ENCODE measurements at regions not wholly inside any gene's neighbourhood (a gene's known extent, or its start where the extent isn't known, plus 50 kb on each side); places are given as distances from the start of the nearest gene placed in this dataset.

DNA sequence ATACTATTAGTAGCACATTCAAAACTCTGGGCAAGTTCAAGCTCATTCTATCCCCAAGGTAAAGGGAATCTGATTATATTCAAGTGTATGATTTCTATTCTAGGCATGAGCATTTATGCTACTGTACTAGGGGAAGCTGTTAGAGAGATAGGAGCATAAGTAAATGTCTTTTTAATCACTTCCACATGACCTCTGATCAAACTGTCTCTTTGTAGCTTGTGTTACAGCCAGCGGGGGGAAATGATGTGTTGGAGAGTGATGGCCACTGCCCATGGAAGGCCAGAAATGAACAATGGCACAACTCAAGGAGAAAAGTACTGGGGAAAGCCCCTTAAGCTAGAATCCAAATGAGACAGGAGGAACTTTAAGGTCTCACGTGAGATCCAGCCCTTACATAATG, 894.9 kb upstream of the CDH2 start:
- DNase-seq (ENCODE audit: low spot score), result no peak

DNA sequence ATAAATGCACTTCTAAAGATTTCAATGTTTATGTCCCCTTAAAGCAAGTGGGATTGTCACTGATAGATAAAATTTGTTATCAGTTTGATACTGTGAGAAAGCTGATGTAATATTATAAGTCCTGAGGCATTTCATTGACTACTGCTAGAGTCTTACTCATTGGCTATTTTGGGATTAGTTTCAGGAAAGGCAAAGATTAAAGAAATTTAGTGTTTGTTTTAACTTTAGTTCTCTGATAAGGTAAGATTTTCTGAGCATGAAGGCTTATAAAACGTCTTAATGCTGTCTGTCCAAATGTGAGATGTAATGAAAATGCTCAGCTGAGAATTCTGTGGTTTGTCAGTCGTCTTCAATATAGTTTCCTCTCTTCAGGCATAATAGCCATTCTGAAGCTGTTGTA, 886.4 kb upstream of the CDH2 start:
- no peak for DNase-seq (ENCODE audit: low spot score)

DNA sequence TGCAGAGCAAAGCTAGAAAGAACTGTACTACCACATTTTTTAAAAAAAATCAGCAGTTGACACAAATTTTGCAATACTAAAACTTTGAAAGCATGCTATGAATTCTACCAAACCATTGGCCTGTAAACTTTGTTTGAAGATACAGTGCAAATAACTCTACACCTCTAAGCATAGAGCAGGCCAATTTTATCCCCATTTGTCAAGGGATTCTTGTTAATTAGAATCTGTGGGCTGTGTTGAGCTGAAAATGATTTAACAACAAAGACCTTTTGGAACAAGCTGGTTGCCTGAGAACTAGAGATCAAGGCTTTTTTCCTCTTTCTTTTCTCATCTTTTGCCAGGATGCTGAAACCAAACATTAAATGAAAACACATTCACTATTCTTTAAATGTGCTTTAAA, 886.0 kb upstream of the CDH2 start:
- DNase-seq (ENCODE audit: low spot score), result no peak

DNA sequence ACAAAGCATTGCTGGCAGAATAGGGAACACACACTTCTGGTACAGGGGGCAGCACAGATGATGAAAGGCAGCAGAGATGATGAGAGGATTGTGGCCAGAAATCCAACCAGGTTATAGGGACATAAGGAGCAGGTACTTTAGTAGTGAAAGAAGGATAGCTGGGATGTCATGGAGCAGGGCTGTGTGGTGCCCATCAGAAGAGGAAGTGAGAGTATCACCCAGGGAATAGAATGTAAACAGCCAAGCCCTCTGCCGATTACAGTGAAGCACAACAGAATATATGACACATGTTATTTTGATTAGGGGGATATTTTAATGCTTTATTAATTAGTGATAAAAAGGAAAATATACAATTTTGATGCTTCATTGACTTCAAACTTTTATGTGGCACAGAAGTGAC, 883.4 kb upstream of the CDH2 start:
- DNase-seq (ENCODE audit: low spot score), result no peak

DNA sequence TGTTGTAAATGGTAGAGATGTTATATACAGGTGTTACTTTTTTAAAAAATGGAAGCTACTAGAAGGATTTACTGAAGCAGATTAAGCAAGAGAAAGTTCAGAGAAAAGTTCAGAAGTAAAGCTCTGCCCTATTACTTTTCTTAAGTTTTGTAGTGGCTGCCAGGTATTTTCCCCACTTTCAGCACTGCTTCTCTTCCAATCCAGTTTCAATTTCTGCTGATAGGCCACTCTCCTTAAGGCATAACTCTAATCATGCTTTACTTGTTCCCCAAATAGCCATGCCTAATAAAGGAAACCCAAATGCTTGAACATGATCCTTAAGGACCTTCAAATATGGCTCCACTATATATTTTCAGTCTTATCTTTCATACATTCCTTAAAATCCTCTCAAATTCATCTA, 880.8 kb upstream of the CDH2 start:
- DNase-seq (ENCODE audit: low spot score), result no peak

DNA sequence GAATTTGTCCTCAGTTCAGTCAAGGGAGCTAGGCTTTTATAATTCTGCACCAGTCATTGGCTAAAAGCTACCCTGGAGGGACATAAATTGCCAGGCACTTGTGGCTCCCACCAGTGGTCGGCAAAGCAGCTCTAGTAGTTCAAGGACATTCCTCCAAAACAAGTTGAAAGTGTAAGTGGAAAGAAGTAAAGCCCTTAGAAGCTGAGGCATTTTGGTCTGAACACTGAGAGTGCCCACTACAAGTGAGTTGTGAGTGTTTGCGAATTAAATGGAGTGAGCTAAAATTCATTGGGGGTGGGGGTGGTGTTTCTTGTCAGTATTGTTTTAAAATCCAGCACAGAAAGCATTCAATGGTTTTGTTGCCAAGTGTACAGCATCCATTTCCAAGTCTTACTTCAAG, 879.9 kb upstream of the CDH2 start:
- no peak for DNase-seq (ENCODE audit: low spot score)

DNA sequence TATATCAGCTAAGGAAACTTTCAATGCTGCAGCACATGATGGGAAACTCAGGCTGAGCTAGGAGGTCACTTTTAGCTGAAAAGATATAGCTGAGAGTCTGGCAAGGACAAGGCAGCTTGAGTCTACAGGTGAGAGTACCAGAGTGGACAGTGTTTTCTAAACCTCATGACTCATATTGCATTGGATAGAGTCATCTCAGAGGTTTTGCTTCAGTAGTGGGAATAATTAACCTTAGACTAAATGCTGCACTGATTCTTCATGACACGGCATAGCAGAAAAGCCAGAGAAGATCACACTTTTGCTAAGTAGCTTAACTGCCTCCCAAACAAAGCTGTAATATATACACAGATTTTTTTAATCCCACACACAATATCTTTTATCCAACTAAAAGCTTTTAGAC, 865.0 kb upstream of the CDH2 start:
- no peak for DNase-seq (ENCODE audit: low spot score)

DNA sequence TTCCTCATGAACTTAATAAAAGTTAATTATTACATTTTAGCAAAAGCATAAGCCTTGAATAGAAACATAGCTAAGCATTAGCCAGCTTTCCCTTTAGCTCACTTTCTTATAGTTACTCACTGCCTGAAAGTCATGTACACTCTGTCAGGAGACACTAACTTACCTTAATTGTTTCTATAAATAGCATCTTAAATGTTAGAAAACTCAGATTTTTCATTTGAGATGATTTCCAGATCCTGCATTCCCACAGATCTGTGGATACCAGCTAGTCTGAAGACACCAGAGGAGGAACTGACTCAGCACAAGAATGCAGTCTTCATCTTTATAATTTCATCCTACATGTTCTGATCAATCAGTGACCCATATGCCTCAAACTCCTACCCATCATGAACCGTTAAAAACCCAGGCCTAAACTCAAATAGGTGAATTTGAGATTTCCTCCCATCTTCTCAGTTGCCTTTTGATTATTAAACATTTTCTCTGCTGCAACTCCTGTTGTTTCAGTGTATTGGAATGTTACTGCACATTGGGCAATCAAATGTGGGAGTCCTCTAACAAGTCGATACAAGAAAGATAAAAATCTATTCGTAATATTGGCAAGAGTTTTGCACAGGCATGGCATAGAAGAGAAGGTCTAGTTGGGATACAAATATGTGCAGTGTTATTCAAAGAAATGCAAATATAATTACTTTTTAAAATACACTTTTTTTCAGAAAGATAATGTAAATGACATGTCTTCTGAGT, 857.4 kb upstream of the CDH2 start:
- DNase-seq (ENCODE audit: low spot score), result no peak

DNA sequence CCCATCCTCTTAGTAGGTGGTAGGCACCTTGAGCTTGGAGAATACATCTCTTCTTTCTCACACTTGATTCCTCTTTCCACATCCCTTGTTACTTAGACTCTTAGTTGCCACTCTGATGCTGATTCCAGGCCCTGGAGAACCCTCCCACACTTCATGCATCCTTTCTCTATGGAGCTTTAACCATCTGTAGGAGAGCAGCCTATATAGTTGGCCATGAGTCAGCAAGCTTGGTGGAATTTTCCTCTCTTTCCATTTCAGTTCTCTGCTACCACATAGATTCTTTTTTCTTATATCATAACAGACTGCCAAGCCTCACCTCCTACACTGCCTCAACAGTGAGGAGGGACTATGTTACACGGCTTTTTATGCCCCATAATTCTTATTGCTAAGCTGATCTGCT, 851.6 kb upstream of the CDH2 start:
- no peak for DNase-seq (ENCODE audit: low spot score)

DNA sequence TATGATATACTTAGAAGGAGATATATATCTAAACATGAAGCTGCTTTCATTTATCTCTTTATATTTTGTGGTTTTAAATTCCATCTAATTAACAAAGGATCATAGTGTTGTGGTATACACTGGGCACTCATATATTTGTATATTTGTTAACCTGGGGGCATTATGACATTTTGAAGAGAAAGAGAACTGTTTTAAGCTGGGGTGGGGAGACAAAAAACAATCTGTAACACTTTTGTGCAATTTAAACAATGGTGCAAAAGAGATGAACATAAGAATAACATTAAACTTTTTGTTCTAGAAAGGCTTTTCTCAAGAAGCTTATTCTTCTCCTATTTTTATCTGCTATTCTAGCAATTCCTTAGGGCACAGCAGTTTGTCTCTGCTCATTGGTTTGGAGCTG, 842.0 kb upstream of the CDH2 start:
- DNase-seq (ENCODE audit: low spot score), result no peak

DNA sequence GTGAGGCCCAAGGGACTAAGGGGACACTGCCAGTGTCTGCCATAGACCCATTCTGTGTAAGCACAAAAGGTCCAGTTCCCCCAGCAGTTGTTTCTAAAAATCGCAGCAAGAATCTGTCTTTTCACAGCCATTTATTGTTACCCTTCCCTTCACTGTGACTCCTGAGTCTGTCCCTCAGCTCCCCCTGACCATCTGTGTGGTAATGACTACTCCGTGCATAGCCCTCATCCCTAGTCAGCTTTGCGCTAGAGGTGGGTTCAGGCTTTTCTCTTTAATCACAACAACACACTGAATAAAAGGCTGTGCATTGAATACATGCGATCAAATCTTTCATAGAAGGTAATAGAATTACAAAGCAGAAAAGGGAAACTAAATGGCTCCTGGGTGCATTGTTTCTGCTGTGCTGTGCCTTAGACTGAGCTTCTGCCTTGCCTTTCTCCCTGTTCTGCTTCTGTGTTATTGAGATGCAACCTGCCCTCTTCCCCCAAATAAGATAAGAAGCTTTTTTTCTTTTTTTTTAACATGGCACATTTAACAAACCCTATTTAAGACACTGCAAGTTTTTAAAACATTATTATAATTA, 836.0 kb upstream of the CDH2 start:
- no peak for DNase-seq (ENCODE audit: low spot score)

DNA sequence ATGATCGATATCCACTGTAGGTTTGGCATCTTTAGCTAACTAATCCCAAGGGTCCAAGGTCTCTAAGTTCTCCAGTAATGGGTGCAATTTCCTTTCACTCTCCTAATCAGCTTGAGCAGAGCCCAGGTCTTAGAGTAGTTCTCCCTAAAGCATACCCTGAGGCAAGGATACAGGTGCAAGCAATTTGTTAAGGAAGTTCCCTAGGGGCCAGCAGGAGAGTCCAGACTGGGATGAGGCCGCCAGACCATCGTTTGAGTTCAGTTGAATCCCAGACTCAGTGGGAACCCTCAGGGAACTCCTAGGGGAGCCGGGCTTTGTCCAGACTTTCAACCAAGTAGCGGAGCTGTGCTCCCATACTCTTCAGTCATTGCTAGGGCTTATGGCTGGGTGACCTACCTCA, 835.4 kb upstream of the CDH2 start:
- DNase-seq (ENCODE audit: low spot score), result no peak

DNA sequence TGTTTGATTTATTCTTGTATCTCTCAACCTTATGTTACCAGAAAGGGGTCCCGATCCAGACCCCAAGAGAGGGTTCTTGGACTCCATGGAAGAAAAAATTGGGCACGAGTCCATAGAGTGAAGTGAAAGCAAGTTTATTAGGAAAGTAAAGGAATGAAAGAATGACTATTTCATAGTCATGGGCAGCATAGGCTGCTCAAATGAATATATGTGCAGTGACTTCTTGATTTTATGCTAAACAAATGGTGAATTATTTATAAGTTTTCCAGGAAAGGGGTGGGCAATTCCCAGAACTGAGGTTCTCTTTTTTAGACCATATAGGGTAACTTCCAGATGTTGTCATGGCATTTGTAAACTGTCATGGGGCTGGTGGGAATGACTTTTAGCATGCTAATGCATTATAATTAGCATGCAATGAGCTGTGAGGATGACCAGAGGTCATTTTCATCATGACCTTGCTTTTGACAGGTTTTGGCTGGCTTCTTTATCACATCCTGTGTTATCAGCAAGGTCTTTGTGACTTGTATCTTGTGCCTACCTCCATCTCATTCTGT, 832.4 kb upstream of the CDH2 start:
- DNase-seq (ENCODE audit: low spot score), result no peak

DNA sequence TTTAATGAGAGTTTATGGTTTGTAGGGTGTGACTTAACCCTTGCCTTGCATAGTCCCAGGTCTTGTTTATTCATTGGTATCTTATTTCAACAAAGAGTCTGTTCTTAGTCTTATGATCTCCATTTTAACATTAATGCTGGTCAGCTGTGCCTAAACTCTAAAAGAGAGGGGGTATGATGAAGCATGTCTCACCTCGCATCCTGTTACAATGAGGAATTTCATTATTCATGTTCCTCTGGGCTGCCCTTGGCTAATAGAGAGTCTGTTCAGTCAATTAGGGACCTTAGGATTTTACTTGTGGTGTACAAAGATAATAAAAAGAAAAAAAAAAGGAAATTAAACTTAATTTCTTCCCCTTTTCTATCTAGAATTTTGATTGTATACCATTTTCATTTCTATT, 831.9 kb upstream of the CDH2 start:
- no peak for DNase-seq (ENCODE audit: low spot score)

DNA sequence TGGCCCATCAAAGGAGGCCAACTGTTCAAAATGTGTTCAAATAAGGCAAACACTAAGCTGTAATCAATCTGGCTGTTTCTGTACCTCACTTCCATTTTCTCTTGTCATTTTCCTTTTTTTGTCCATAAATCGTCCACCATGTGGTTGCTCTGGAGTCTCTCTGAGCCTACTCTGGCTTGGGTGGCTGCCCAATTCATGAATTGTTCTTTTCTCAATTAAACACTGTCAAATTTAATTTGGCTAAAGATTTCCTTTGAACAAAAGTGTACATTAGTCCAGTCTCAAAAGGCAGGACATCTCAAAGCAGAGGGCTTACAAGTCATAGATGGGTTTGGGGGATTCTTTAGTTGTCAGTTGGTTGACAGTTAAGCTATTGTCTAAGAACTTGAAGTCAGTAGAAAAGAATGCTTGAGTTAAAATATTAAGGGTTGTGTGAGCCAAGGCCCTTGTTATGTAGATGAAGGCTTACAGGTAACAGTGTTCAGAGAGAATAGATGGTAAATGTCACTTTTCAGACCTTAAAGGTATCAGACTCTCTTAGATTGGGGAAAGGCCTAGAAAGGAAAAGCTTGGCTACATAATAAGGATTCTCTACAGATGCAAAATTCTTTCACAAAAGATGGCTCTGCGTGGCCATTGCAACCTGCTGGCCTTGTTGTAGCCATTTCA, 831.2 kb upstream of the CDH2 start:
- no peak for DNase-seq (ENCODE audit: low spot score)

DNA sequence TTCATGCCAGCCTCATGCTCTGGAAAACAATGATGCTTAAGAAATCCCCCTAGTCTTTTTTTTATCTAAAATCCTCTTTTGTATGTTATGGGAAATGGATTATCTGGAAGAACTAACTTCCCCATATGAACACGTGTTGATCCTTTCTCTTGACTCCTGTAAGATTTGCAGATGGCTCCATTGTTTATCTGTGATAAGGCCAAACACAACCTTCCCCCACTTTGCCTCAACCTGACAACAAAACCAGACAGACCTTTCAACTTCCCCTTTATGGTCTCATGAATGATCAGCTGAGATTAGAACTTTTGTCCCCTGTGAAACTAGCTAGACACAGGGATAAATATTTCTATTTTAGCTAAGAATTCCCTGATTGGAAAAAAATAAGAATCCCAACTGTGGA, 828.0 kb upstream of the CDH2 start:
- no peak for DNase-seq (ENCODE audit: low spot score)

DNA sequence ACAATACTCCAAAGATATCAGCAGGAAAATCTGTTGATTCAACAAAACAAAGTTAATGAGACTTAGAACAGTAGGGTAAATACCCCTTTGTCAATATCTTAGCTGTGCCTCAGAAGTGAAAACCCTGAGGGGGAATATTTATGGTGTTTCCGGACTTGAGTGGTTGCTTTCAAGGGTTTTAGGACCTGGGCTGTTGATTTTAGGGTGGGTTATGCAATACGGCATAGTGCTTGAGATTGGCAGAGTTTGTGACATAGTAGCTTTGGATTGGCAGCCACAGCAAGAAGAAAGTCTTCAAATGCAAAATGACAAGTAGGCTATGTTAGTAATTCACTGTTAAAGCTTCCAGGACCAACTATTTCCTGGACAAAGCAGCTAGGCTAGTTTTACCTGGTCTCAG, 826.3 kb upstream of the CDH2 start:
- DNase-seq (ENCODE audit: low spot score), result no peak

DNA sequence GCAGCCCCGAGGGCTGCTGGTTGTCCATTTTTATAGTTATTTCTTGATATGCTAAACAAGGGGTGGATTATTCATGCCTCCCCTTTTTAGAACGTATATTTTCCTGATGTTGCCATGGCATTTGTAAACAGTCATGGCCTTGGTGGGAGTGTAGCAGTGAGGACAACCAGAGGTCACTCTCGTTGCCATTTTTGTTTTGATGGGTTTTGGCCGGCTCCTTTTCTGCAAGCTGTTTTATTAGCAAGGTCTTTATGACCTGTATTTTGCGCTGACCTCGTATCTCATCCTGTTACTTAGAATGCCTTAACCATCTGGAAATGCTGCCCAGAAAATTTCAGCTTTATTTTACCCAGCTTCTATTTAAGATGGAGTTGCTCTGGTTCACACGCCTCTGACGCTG, 825.8 kb upstream of the CDH2 start:
- no peak for DNase-seq (ENCODE audit: low spot score)

DNA sequence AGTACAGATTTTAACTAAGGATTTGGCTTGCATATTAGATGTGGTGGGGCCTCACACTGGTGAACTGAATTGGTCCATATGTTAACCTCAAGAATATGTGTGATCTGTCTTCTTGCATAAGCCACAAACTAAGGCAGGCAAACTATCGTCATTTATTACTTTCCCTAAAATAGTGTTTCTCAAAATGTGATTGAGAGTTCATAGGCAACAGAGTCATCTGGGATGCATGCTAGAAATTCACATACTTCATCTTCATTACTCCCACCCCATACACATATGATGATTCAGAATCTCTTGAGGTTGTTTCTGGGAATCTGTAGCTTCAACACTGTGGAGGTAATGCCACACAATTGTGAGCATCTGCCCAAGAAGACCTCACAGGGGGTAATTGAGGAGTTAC, 822.8 kb upstream of the CDH2 start:
- DNase-seq (ENCODE audit: low spot score), result no peak

DNA sequence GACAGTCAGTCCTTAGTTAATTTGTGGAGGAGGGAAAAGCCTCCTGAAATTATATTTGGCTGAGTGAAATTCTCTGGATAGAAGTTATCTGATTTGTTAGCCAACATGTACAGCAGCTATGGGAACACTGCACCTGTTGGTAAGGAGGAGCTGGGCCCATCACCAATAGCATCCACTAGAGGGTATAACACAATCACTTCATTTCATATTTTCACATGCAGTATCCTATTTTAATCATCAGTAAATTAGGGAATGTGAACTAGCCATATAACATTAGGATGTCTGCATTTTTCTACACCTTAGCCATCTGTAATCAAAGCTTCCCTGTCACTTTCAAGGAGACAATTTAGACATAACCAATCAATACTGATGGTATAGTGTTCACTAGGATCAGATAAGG, 818.4 kb upstream of the CDH2 start:
- no peak for DNase-seq (ENCODE audit: low spot score)

DNA sequence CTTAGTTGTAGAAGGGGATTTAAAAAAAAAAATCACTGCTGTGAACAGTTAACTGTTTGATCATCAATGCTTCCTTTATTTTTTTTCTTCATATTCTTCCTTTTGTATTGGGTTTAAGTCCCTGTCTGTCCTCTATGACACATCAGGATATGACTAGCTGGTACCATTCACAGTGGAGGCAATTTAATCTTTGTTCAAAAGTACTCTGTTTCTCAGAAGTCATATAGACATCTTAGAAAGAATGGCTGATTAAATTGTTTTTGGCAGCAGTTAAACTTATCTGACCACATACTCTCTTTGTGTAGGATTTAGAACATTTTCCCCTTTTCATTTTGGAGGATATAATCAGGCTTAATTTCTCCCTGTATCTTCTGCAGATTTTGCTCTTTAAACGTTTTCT, 807.8 kb upstream of the CDH2 start:
- DNase-seq (ENCODE audit: low spot score), result no peak

DNA sequence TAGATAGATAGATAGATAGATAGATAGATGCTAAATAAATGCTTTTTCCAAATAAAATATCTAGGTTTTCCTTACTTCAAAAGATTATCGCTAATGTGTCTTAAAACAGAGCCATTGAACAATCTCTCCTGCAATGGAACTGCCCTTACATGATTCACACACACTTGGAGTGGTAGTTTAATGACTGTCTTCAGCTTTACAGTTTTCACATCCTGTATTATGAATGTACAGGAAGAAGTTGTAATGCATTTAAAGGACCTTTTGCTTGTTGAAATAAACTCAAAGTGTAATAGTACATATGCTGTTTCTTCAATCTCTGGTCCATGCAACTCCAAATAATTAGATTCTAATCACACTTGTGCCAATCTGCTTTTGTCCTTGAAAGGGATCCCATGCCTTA, 797.6 kb upstream of the CDH2 start:
- DNase-seq (ENCODE audit: low spot score), result no peak

DNA sequence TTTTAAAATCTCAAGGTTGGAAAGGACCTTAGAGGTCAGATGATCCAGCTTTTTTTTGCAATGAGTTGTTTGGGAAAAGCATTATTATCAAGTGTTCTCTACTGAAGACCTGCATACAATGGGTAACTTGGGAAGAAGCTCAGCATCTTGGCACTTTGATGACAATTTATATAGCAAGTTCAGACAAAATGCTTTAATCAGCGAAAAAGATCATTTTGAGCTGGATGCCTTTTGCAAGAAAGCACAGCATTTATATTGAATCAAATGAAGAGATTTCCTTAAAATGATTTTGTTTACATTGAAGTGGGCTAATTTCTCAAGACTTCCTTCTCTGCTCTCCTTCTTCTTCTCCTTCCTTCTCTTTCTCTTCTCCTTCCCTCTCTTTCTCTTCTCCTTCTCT, 796.4 kb upstream of the CDH2 start:
- DNase-seq (ENCODE audit: low spot score), result no peak
